ENCODE measurements at regions not wholly inside any gene's neighbourhood (a gene's known extent, or its start where the extent isn't known, plus 50 kb on each side); places are given as distances from the start of the nearest gene placed in this dataset.
"Not testable (repeated sequence)": the region's sequence is repeated elsewhere in the genome, so short reads cannot be mapped to it uniquely, and the experiment has no call there.

GRCh38 chr14:48582938-48583337, 907.5 kb upstream of the MDGA2 start:
- TF ChIP-seq ZFX (IDR thresholded peaks at IDR 0.05; ENCODE audit: borderline replicate concordance) (no peak), CTCF (IDR thresholded peaks at IDR 0.05) (no peak)
- H3K27ac ChIP-seq: no peak overlapping the region

- no peak overlapping the region for H3K27ac ChIP-seq
- no peak for TF ChIP-seq ZFX (IDR thresholded peaks at IDR 0.05; ENCODE audit: borderline replicate concordance)
- no peak for TF ChIP-seq CTCF (IDR thresholded peaks at IDR 0.05)
Observed at GRCh38 chr14:48580692-48581091, 905.3 kb upstream of the MDGA2 start.

- TF ChIP-seq ZFX (IDR thresholded peaks at IDR 0.05; ENCODE audit: borderline replicate concordance) (no peak), CTCF (IDR thresholded peaks at IDR 0.05) (no peak)
Observed at GRCh38 chr14:48575772-48576171, 900.4 kb upstream of the MDGA2 start.

GRCh38 chr14:48568688-48569087, 893.3 kb upstream of the MDGA2 start:
- no peak overlapping the region for H3K27ac ChIP-seq
- TF ChIP-seq ZFX (IDR thresholded peaks at IDR 0.05; ENCODE audit: borderline replicate concordance) (no peak), CTCF (IDR thresholded peaks at IDR 0.05) (no peak)

More at GRCh38 chr14:48575772-48576171, 900.4 kb upstream of the MDGA2 start:
- H3K27ac ChIP-seq: no peak overlapping the region

- H3K27ac ChIP-seq: no peak overlapping the region
- TF ChIP-seq CTCF (IDR thresholded peaks at IDR 0.05): no peak
- TF ChIP-seq ZFX (IDR thresholded peaks at IDR 0.05; ENCODE audit: borderline replicate concordance): no peak
Observed at GRCh38 chr14:48568252-48568651, 892.8 kb upstream of the MDGA2 start.

GRCh38 chr14:48563489-48563888, 888.1 kb upstream of the MDGA2 start:
- no peak overlapping the region for H3K27ac ChIP-seq
- TF ChIP-seq CTCF (IDR thresholded peaks at IDR 0.05) (no peak), ZFX (IDR thresholded peaks at IDR 0.05; ENCODE audit: borderline replicate concordance) (no peak)

- H3K27ac ChIP-seq: not testable (repeated sequence)
Observed at GRCh38 chr14:48561438-48561837, 886.0 kb upstream of the MDGA2 start.

- no peak overlapping the region for H3K27ac ChIP-seq
- TF ChIP-seq ZFX (IDR thresholded peaks at IDR 0.05; ENCODE audit: borderline replicate concordance): no peak
- TF ChIP-seq CTCF (IDR thresholded peaks at IDR 0.05): no peak
Observed at GRCh38 chr14:48560421-48560820, 885.0 kb upstream of the MDGA2 start.

All from 22Rv1 (cell line).